ENCODE measurements at regions not wholly inside any gene's neighbourhood (a gene's known extent, or its start where the extent isn't known, plus 50 kb on each side); places are given as distances from the start of the nearest gene placed in this dataset.

GRCh38 chr12:90102957-90103652, 394.5 kb upstream of the ATP2B1 start:
- TF ChIP-seq, protein P1, sequence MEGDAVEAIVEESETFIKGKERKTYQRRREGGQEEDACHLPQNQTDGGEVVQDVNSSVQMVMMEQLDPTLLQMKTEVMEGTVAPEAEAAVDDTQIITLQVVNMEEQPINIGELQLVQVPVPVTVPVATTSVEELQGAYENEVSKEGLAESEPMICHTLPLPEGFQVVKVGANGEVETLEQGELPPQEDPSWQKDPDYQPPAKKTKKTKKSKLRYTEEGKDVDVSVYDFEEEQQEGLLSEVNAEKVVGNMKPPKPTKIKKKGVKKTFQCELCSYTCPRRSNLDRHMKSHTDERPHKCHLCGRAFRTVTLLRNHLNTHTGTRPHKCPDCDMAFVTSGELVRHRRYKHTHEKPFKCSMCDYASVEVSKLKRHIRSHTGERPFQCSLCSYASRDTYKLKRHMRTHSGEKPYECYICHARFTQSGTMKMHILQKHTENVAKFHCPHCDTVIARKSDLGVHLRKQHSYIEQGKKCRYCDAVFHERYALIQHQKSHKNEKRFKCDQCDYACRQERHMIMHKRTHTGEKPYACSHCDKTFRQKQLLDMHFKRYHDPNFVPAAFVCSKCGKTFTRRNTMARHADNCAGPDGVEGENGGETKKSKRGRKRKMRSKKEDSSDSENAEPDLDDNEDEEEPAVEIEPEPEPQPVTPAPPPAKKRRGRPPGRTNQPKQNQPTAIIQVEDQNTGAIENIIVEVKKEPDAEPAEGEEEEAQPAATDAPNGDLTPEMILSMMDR (IDR thresholded peaks at IDR 0.05): peak in 4 of 6 experiments; percentile 7 to 47 (median 36)
- no peak for TF ChIP-seq POLR2A (IDR thresholded peaks at IDR 0.05)

Measured in thyroid gland (tissue), 4 donors.